22Rv1 (cell line): ENCODE measurements at regions not wholly inside any gene's neighbourhood (a gene's known extent, or its start where the extent isn't known, plus 50 kb on each side); places are given as distances from the start of the nearest gene placed in this dataset.

Source experiments
- CTCF ChIP-seq: fragments of 450-650 bp; IDR thresholded peaks from 2 replicates; pipeline ENCODE4 v1.5.1; 2017; ENCODE audit warnings: mild to moderate bottlenecking
- ZFX ChIP-seq: fragments of 450-650 bp; IDR thresholded peaks from 2 replicates; pipeline ENCODE4 v1.6.1; 2017; ENCODE audit warnings: antibody characterized with exemption, borderline replicate concordance

GRCh38 chr2:167318581-167318980 lies 430.3 kb downstream of the XIRP2 start:
- no peak for TF ChIP-seq CTCF
- no peak for TF ChIP-seq ZFX
